PC-9 (cell line): ENCODE measurements at regions not wholly inside any gene's neighbourhood (a gene's known extent, or its start where the extent isn't known, plus 50 kb on each side); places are given as distances from the start of the nearest gene placed in this dataset.

Experiments used
- EZH2 ChIP-seq: fragments of 200-600 bp; sonication (generic); IDR thresholded peaks from 2 replicates; pipeline ENCODE4 v1.8.0; 2017; ENCODE audit warnings: antibody characterized with exemption, low read depth
- TF ChIP-seq, protein P1 (sequence below): fragments of 200-600 bp; sonication (generic); conservative IDR thresholded peaks from 2 replicates; pipeline ENCODE4 v1.6.1; 2017; ENCODE audit warnings: mixed run types, antibody characterized with exemption, mild to moderate bottlenecking, moderate library complexity

DNA sequence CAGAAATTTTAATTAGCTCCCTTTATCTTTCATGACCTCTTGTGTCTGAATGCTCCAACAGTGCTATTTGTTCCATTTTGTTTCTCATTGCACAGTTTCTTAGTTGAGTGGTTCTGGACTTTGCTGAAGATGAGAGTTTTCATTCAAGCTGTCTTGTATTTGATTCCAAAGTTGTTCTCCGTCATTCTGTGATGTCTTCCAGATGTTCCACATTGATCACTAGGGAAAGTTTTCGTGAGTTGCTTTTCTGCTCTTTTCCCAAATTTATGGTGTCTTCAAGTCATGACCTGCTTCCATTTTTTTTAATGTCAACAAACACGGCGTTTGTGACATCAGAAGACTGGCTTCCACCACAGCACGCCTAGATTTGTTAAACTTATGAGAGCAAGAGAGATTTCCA lies 575.5 kb downstream of the MRPL39 start:
- TF ChIP-seq, protein P1, sequence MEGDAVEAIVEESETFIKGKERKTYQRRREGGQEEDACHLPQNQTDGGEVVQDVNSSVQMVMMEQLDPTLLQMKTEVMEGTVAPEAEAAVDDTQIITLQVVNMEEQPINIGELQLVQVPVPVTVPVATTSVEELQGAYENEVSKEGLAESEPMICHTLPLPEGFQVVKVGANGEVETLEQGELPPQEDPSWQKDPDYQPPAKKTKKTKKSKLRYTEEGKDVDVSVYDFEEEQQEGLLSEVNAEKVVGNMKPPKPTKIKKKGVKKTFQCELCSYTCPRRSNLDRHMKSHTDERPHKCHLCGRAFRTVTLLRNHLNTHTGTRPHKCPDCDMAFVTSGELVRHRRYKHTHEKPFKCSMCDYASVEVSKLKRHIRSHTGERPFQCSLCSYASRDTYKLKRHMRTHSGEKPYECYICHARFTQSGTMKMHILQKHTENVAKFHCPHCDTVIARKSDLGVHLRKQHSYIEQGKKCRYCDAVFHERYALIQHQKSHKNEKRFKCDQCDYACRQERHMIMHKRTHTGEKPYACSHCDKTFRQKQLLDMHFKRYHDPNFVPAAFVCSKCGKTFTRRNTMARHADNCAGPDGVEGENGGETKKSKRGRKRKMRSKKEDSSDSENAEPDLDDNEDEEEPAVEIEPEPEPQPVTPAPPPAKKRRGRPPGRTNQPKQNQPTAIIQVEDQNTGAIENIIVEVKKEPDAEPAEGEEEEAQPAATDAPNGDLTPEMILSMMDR, result no peak
- no peak for TF ChIP-seq EZH2
